Neural crest cell (in vitro differentiated cells): ENCODE measurements at regions not wholly inside any gene's neighbourhood (a gene's known extent, or its start where the extent isn't known, plus 50 kb on each side); places are given as distances from the start of the nearest gene placed in this dataset.

Experiments used
- DNase-seq: peaks from one replicate; pipeline ENCODE4 v3.0.0; 2021; ENCODE audit warnings: low read depth, mixed read lengths, low spot score
- H3K27ac Mint-ChIP-seq: one replicate; pipeline ENCODE4 v1.8.0; 2021; ENCODE audit warnings: mild to moderate bottlenecking, mixed read lengths; ENCODE audit not compliant: unreplicated experiment
- H3K27me3 Mint-ChIP-seq: 2 replicates; pipeline ENCODE4 v1.8.0; 2021; ENCODE audit warnings: low read depth, mild to moderate bottlenecking, mixed read lengths
- H3K36me3 Mint-ChIP-seq: 2 replicates; pipeline ENCODE4 v1.8.0; 2021; ENCODE audit warnings: low read depth, mild to moderate bottlenecking, mixed read lengths
- H3K4me1 Mint-ChIP-seq: 2 replicates; pipeline ENCODE4 v1.8.0; 2021; ENCODE audit warnings: mixed read lengths
- H3K4me3 Mint-ChIP-seq: one replicate; pipeline ENCODE4 v1.8.0; 2021; ENCODE audit warnings: mild to moderate bottlenecking, mixed read lengths
- H3K9me3 Mint-ChIP-seq: 2 replicates; pipeline ENCODE4 v1.8.0; 2021; ENCODE audit warnings: mixed read lengths
- CTCF ChIP-seq: fragments of 200-600 bp; sonication (generic); conservative IDR thresholded peaks from 2 replicates; pipeline ENCODE4 v1.5.0; 2021; ENCODE audit warnings: antibody characterized with exemption, mild to moderate bottlenecking

GRCh38 chr2:51722311-51722710 lies 690.4 kb upstream of the NRXN1 start:
- no peaks in the 10 kb centered on the region for H3K9me3 Mint-ChIP-seq
- no peak for TF ChIP-seq CTCF
- H3K27ac Mint-ChIP-seq = no peak overlapping the region
- H3K4me3 Mint-ChIP-seq = no peak overlapping the region
- H3K36me3 Mint-ChIP-seq = no peaks in the 10 kb centered on the region
- no peaks in the 10 kb centered on the region for H3K4me1 Mint-ChIP-seq
- no peak for DNase-seq
- no peaks in the 10 kb centered on the region for H3K27me3 Mint-ChIP-seq

GRCh38 chr2:51720826-51721225 lies 688.9 kb upstream of the NRXN1 start:
- DNase-seq = no peak
- no peak overlapping the region for H3K27ac Mint-ChIP-seq
- H3K4me3 Mint-ChIP-seq = no peak overlapping the region
- no peaks in the 10 kb centered on the region for H3K36me3 Mint-ChIP-seq
- no peak for TF ChIP-seq CTCF
- no peaks in the 10 kb centered on the region for H3K9me3 Mint-ChIP-seq
- no peaks in the 10 kb centered on the region for H3K4me1 Mint-ChIP-seq
- H3K27me3 Mint-ChIP-seq = no peaks in the 10 kb centered on the region

- no peaks in the 10 kb centered on the region for H3K36me3 Mint-ChIP-seq
- no peaks in the 10 kb centered on the region for H3K27me3 Mint-ChIP-seq
- no peak overlapping the region for H3K4me3 Mint-ChIP-seq
- H3K4me1 Mint-ChIP-seq = no peaks in the 10 kb centered on the region
- no peak for TF ChIP-seq CTCF
- no peak overlapping the region for H3K27ac Mint-ChIP-seq
- no peak for DNase-seq
- H3K9me3 Mint-ChIP-seq = peaks cover 7% of the 10 kb centered on the region
Observed at GRCh38 chr2:51718881-51719280, 686.9 kb upstream of the NRXN1 start.

- no peak overlapping the region for H3K4me3 Mint-ChIP-seq
- no peaks in the 10 kb centered on the region for H3K36me3 Mint-ChIP-seq
- H3K27ac Mint-ChIP-seq = no peak overlapping the region
- no peak for TF ChIP-seq CTCF
- H3K9me3 Mint-ChIP-seq = peaks cover 10% of the 10 kb centered on the region
- H3K4me1 Mint-ChIP-seq = no peaks in the 10 kb centered on the region
- no peak for DNase-seq
- H3K27me3 Mint-ChIP-seq = no peaks in the 10 kb centered on the region
Observed at GRCh38 chr2:51717312-51717711, 685.4 kb upstream of the NRXN1 start.

- DNase-seq = no peak
Observed at GRCh38 chr2:51711766-51712165, 679.8 kb upstream of the NRXN1 start.

More at GRCh38 chr2:51711766-51712165, 679.8 kb upstream of the NRXN1 start:
- H3K27ac Mint-ChIP-seq = no peak overlapping the region
- TF ChIP-seq CTCF = no peak
- H3K27me3 Mint-ChIP-seq = no peaks in the 10 kb centered on the region
- H3K4me3 Mint-ChIP-seq = no peak overlapping the region
- H3K36me3 Mint-ChIP-seq = no peaks in the 10 kb centered on the region
- H3K4me1 Mint-ChIP-seq = peaks cover 6% of the 10 kb centered on the region
- peaks cover 14% of the 10 kb centered on the region for H3K9me3 Mint-ChIP-seq
